Suprapubic skin (tissue), 4 donors: ENCODE measurements at regions not wholly inside any gene's neighbourhood (a gene's known extent, or its start where the extent isn't known, plus 50 kb on each side); places are given as distances from the start of the nearest gene placed in this dataset.

Source experiments
- DNase-seq, 2 donors: peaks; one replicate each; pipeline ENCODE4 v3.0.0-alpha.2; 2019; ENCODE audit warnings: low spot score in 2 of 2
- H3K27ac ChIP-seq: fragments of 200-600 bp; sonication (generic); one replicate; pipeline ENCODE4 v1.5.1; 2019
- H3K27me3 ChIP-seq: fragments of 200-600 bp; sonication (generic); one replicate; pipeline ENCODE4 v1.5.1; 2019
- H3K36me3 ChIP-seq: fragments of 200-600 bp; sonication (generic); one replicate; pipeline ENCODE4 v1.5.1; 2019
- H3K4me1 ChIP-seq: fragments of 200-600 bp; sonication (generic); one replicate; pipeline ENCODE4 v1.5.1; 2019
- H3K4me3 ChIP-seq: fragments of 200-600 bp; sonication (generic); one replicate; pipeline ENCODE4 v1.5.1; 2019; ENCODE audit warnings: mild to moderate bottlenecking
- H3K9me3 ChIP-seq: fragments of 200-600 bp; sonication (generic); one replicate; pipeline ENCODE4 v1.5.1; 2019
- CTCF ChIP-seq, 2 donors: fragments of 200-600 bp in 1 of 2; fragments of 450-650 bp in 1 of 2; sonication (generic) in 1 of 2; IDR thresholded peaks; one replicate each; pipeline ENCODE4 v1.5.1; 2016 to 2019; ENCODE audit warnings: antibody characterized with exemption in 2 of 2, mild to moderate bottlenecking in 1 of 2, moderate library complexity in 1 of 2
- EP300 ChIP-seq: sonication (generic); formaldehyde crosslinking; IDR thresholded peaks from one replicate; pipeline ENCODE4 v1.6.1; 2017; ENCODE audit warnings: antibody characterized with exemption
- POLR2A ChIP-seq, 2 donors: fragments of 450-650 bp; IDR thresholded peaks; one replicate each; pipeline ENCODE4 v1.6.1; 2017; ENCODE audit warnings: antibody characterized with exemption in 2 of 2, mild to moderate bottlenecking in 2 of 2, moderate library complexity in 2 of 2
- POLR2AphosphoS5 ChIP-seq, 3 donors: sonication (generic); formaldehyde crosslinking; IDR thresholded peaks; one replicate each; pipeline ENCODE4 v1.6.1; 2017; ENCODE audit warnings: antibody characterized with exemption in 3 of 3
- WGBS: methylation state at CpG from one replicate; pipeline ENCODE4 v1.1.5; 2018; 5-methylcytosine and 5-hydroxymethylcytosine counted together

- Histone ChIP-seq H3K4me1 (no peaks in the 10 kb centered on the region), H3K27ac (no peak overlapping the region), H3K27me3 (no peaks in the 10 kb centered on the region), H3K36me3 (no peaks in the 10 kb centered on the region), H3K4me3 (no peak overlapping the region), H3K9me3 (no peaks in the 10 kb centered on the region)
- 91% methylated on average over 2 of the region's 2 CpGs for WGBS
- TF ChIP-seq POLR2A (IDR thresholded peaks at IDR 0.05) (no peak), CTCF (IDR thresholded peaks at IDR 0.05) (no peak), EP300 (no peak), POLR2AphosphoS5 (IDR thresholded peaks at IDR 0.05) (no peak)
- no peak for DNase-seq
Observed at GRCh38 chr4:81737865-81738559, 266.3 kb upstream of the RASGEF1B start.

GRCh38 chr4:81736324-81736723, 264.6 kb upstream of the RASGEF1B start:
- TF ChIP-seq POLR2AphosphoS5 (IDR thresholded peaks at IDR 0.05) (no peak), EP300 (no peak), POLR2A (IDR thresholded peaks at IDR 0.05) (no peak), CTCF (IDR thresholded peaks at IDR 0.05) (no peak)
- DNase-seq, result no peak
- 94% methylated on average over 2 of the region's 2 CpGs for WGBS
- Histone ChIP-seq H3K36me3 (no peaks in the 10 kb centered on the region), H3K4me3 (no peak overlapping the region), H3K9me3 (no peaks in the 10 kb centered on the region), H3K27ac (no peak overlapping the region), H3K4me1 (no peaks in the 10 kb centered on the region), H3K27me3 (no peaks in the 10 kb centered on the region)

GRCh38 chr4:81732980-81733379, 261.3 kb upstream of the RASGEF1B start:
- DNase-seq, result no peak
- Histone ChIP-seq H3K36me3 (no peaks in the 10 kb centered on the region), H3K4me1 (no peaks in the 10 kb centered on the region), H3K9me3 (no peaks in the 10 kb centered on the region), H3K4me3 (no peak overlapping the region), H3K27me3 (no peaks in the 10 kb centered on the region), H3K27ac (no peak overlapping the region)
- 80% methylated on average over 1 of the region's 1 CpG for WGBS
- TF ChIP-seq EP300 (no peak), POLR2AphosphoS5 (IDR thresholded peaks at IDR 0.05) (no peak), POLR2A (IDR thresholded peaks at IDR 0.05) (no peak), CTCF (IDR thresholded peaks at IDR 0.05) (no peak)

GRCh38 chr4:81724925-81725329, 253.2 kb upstream of the RASGEF1B start:
- 36% methylated on average over 2 of the region's 2 CpGs for WGBS

More at GRCh38 chr4:81724925-81725329, 253.2 kb upstream of the RASGEF1B start:
- Histone ChIP-seq H3K9me3 (no peaks in the 10 kb centered on the region), H3K4me1 (peaks cover 29% of the 10 kb centered on the region), H3K36me3 (no peaks in the 10 kb centered on the region), H3K4me3 (no peak overlapping the region), H3K27me3 (no peaks in the 10 kb centered on the region), H3K27ac (peak overlapping the region; percentile 7)
- DNase-seq, result peak in 1 of 2 donors; percentile 81
- no peak for TF ChIP-seq EP300
- TF ChIP-seq CTCF (IDR thresholded peaks at IDR 0.05), result no peak
- no peak for TF ChIP-seq POLR2AphosphoS5 (IDR thresholded peaks at IDR 0.05)
- TF ChIP-seq POLR2A (IDR thresholded peaks at IDR 0.05), result no peak
